ENCODE measurements at regions not wholly inside any gene's neighbourhood (a gene's known extent, or its start where the extent isn't known, plus 50 kb on each side); places are given as distances from the start of the nearest gene placed in this dataset.

DNA sequence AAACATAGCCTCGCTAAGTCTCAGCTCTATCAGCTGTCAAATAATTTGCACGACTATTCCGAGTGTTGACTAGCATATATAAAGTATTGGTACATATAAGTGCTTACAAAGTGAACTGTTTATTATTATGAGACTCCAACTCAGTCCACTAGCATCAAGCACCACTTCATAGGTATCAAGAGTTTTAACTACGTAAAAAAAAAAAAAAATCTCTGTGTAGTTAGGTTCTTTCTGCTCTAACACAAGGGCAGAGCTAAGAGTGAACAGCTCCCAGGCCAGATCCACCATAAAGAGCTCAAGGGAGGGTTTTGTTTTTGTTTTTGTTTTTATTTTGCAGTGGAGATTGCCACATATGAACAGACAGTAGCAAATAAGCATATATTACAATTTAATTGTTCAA lies 309.8 kb upstream of the SGK1 start:
- Histone ChIP-seq H3K27me3 (ENCODE audit: control insufficient read depth in 2 of 2, insufficient read depth in 2 of 2, low read length in 2 of 2) (no peaks in the 10 kb centered on the region), H3K4me2 (ENCODE audit: insufficient read depth, low read length) (no peak overlapping the region), H3K4me3 (replicated peaks in 1 of 3; ENCODE audit: insufficient read depth in 1 of 3, low read depth in 1 of 3, low read length in 3 of 3) (no peak overlapping the region), H3K4me1 (ENCODE audit: control insufficient read depth, extremely low read depth, insufficient read depth, low read length) (no peaks in the 10 kb centered on the region), H3K9me3 (replicated peaks; ENCODE audit: control insufficient read depth, insufficient read depth, low read length) (no peaks in the 10 kb centered on the region), H4K20me1 (replicated peaks; ENCODE audit: control insufficient read depth, extremely low read depth, insufficient read depth, low read length) (no peaks in the 10 kb centered on the region), H3K9me1 (replicated peaks; ENCODE audit: control insufficient read depth, extremely low read depth, insufficient read depth, low read length) (no peaks in the 10 kb centered on the region), H3K36me3 (ENCODE audit: control insufficient read depth in 2 of 2, extremely low read depth in 1 of 2, insufficient read depth in 2 of 2, low read length in 2 of 2) (no peaks in the 10 kb centered on the region), H2AFZ (ENCODE audit: low read depth, low read length) (no peak overlapping the region), H3K27ac (ENCODE audit: insufficient read depth, low read depth, low read length) (no peak overlapping the region), H3K79me2 (ENCODE audit: control insufficient read depth, insufficient read depth, low read length) (no peaks in the 10 kb centered on the region), H3K9ac (replicated peaks; ENCODE audit: extremely low read depth, insufficient read depth, low read length) (no peak overlapping the region)
- no TSS peak for BruUV-seq (replicated peaks)
- dilution Hi-C loops (cut with MboI; ENCODE audit: extremely low pct_ligation_motif_present, low sequenced_read_pairs): no loop called here
- DNase-seq (ENCODE audit: low read depth, low spot score) (no peak), FAIRE-seq (no peak)
- CTCF ChIA-PET: interaction anchor here (0.7 to 1.8 kb wide), 5 partner anchors 13 to 450 kb away, joined by 3 to 15 read pairs (median 4); no protein-coding TSS in a partner anchor
- TF ChIP-seq MYC (IDR thresholded peaks at IDR 0.05; ENCODE audit: low read depth, low read length) (no peak), JUN (IDR thresholded peaks at IDR 0.05; ENCODE audit: borderline replicate concordance, insufficient read depth, insufficient read length, low read depth) (no peak), POLR2AphosphoS5 (IDR thresholded peaks at IDR 0.05; ENCODE audit: insufficient read depth, low read depth, low read length) (no peak), GATA2 (IDR thresholded peaks at IDR 0.05; ENCODE audit: insufficient read depth, insufficient read length, low read depth, low read length) (no peak), POLR2A (IDR thresholded peaks at IDR 0.05; ENCODE audit: low read depth, low read length) (no peak), FOS (IDR thresholded peaks at IDR 0.05; ENCODE audit: borderline replicate concordance, insufficient read depth, low read length) (no peak)
- TF ChIP-seq, protein P1, sequence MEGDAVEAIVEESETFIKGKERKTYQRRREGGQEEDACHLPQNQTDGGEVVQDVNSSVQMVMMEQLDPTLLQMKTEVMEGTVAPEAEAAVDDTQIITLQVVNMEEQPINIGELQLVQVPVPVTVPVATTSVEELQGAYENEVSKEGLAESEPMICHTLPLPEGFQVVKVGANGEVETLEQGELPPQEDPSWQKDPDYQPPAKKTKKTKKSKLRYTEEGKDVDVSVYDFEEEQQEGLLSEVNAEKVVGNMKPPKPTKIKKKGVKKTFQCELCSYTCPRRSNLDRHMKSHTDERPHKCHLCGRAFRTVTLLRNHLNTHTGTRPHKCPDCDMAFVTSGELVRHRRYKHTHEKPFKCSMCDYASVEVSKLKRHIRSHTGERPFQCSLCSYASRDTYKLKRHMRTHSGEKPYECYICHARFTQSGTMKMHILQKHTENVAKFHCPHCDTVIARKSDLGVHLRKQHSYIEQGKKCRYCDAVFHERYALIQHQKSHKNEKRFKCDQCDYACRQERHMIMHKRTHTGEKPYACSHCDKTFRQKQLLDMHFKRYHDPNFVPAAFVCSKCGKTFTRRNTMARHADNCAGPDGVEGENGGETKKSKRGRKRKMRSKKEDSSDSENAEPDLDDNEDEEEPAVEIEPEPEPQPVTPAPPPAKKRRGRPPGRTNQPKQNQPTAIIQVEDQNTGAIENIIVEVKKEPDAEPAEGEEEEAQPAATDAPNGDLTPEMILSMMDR (IDR thresholded peaks at IDR 0.05; ENCODE audit: extremely low read depth in 1 of 2, insufficient read depth in 1 of 2, low read depth in 1 of 2, low read length in 2 of 2): no peak
- TF ChIP-seq, protein P2, sequence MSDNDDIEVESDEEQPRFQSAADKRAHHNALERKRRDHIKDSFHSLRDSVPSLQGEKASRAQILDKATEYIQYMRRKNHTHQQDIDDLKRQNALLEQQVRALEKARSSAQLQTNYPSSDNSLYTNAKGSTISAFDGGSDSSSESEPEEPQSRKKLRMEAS (IDR thresholded peaks at IDR 0.05; ENCODE audit: insufficient read depth, insufficient read length): no peak
- intact Hi-C loops (cut with micrococcal nuclease): no loop called here
- POLR2A ChIA-PET: no interaction called here

Data from endothelial cell of umbilical vein (primary cell).